Astrocyte (in vitro differentiated cells and primary cell): ENCODE measurements at regions not wholly inside any gene's neighbourhood (a gene's known extent, or its start where the extent isn't known, plus 50 kb on each side); places are given as distances from the start of the nearest gene placed in this dataset.
"Not testable (repeated sequence)": the region's sequence is repeated elsewhere in the genome, so short reads cannot be mapped to it uniquely, and the experiment has no call there.

Source experiments
- DNase-seq: peaks from one replicate; pipeline ENCODE4 v3.0.0-alpha.2; 2010; ENCODE audit warnings: low read depth
- FAIRE-seq: peaks from 2 replicates; lab custom pipeline; 2011; peaks lifted over from hg19 to GRCh38; lab: Jason Lieb, UNC
- H2AFZ ChIP-seq: 2 replicates; pipeline ENCODE4 v1.6.0; 2012; ENCODE audit warnings: low read depth, low read length, inconsistent platforms
- H3K27ac ChIP-seq: 2 replicates; pipeline ENCODE4 v1.5.1; 2011; ENCODE audit warnings: low read depth, low read length, inconsistent platforms
- H3K27me3 ChIP-seq: 2 replicates; pipeline ENCODE4 v1.6.0; 2011; ENCODE audit warnings: low read length, inconsistent platforms; ENCODE audit not compliant: insufficient read depth
- H3K36me3 ChIP-seq: 2 replicates; pipeline ENCODE4 v1.5.1; 2011; ENCODE audit warnings: low read length, inconsistent platforms; ENCODE audit not compliant: insufficient read depth
- H3K4me1 ChIP-seq: 2 replicates; pipeline ENCODE4 v1.5.1; 2011; ENCODE audit warnings: low read length, inconsistent platforms; ENCODE audit not compliant: insufficient read depth
- H3K4me2 ChIP-seq: 2 replicates; pipeline ENCODE4 v1.6.0; 2012; ENCODE audit warnings: low read length, inconsistent platforms
- H3K4me3 ChIP-seq: 2 replicates; pipeline ENCODE4 v1.5.1; 2011; ENCODE audit warnings: low read depth, mild to moderate bottlenecking, low read length, inconsistent platforms; ENCODE audit not compliant: insufficient read depth
- H3K79me2 ChIP-seq: 2 replicates; pipeline ENCODE4 v1.6.0; 2012; ENCODE audit warnings: mild to moderate bottlenecking, low read length, inconsistent platforms; ENCODE audit not compliant: insufficient read depth
- H3K9ac ChIP-seq: 2 replicates; pipeline ENCODE4 v1.6.0; 2012; ENCODE audit warnings: mild to moderate bottlenecking, low read length, inconsistent platforms
- H3K9me3 ChIP-seq: 2 replicates; pipeline ENCODE4 v1.5.1; 2012; ENCODE audit warnings: low read depth, mild to moderate bottlenecking, low read length, inconsistent platforms; ENCODE audit not compliant: insufficient read depth
- H4K20me1 ChIP-seq: 2 replicates; pipeline ENCODE4 v1.6.0; 2012; ENCODE audit warnings: low read length, inconsistent platforms; ENCODE audit not compliant: insufficient read depth
- H3K27ac Mint-ChIP-seq: one replicate; pipeline ENCODE4 v1.8.0; 2021; ENCODE audit warnings: mild to moderate bottlenecking, mixed read lengths; ENCODE audit not compliant: unreplicated experiment
- H3K27me3 Mint-ChIP-seq: one replicate; pipeline ENCODE4 v1.8.0; 2021; ENCODE audit warnings: low read depth, mixed read lengths; ENCODE audit not compliant: unreplicated experiment
- H3K36me3 Mint-ChIP-seq: one replicate; pipeline ENCODE4 v1.8.0; 2021; ENCODE audit warnings: low read depth, mixed read lengths; ENCODE audit not compliant: unreplicated experiment
- H3K4me1 Mint-ChIP-seq: one replicate; pipeline ENCODE4 v1.8.0; 2021; ENCODE audit warnings: low read depth, mixed read lengths; ENCODE audit not compliant: unreplicated experiment
- H3K4me3 Mint-ChIP-seq: one replicate; pipeline ENCODE4 v1.8.0; 2021; ENCODE audit warnings: mild to moderate bottlenecking, moderate library complexity, mixed read lengths; ENCODE audit not compliant: unreplicated experiment
- H3K9me3 Mint-ChIP-seq: one replicate; pipeline ENCODE4 v1.8.0; 2021; ENCODE audit warnings: mild to moderate bottlenecking, mixed read lengths; ENCODE audit not compliant: unreplicated experiment
- CTCF ChIP-seq: IDR thresholded peaks from 2 replicates; pipeline ENCODE4 v1.5.1; 2011; ENCODE audit warnings: low read depth, mild to moderate bottlenecking, inconsistent platforms, low read length, moderate library complexity; ENCODE audit not compliant: insufficient read depth
- EZH2 ChIP-seq: IDR thresholded peaks from 2 replicates; pipeline ENCODE4 v1.6.1; 2012; ENCODE audit warnings: mild to moderate bottlenecking, low read length, inconsistent platforms; ENCODE audit not compliant: insufficient read depth

- Histone ChIP-seq H4K20me1 (no peaks in the 10 kb centered on the region), H3K79me2 (no peaks in the 10 kb centered on the region), H2AFZ (no peak overlapping the region), H3K4me2 (no peak overlapping the region), H3K4me1 (no peaks in the 10 kb centered on the region), H3K27ac (no peak overlapping the region), H3K9ac (no peak overlapping the region), H3K4me3 (no peak overlapping the region), H3K36me3 (no peaks in the 10 kb centered on the region), H3K27me3 (no peaks in the 10 kb centered on the region), H3K9me3 (no peaks in the 10 kb centered on the region)
- Mint-ChIP-seq H3K4me3 (no peak overlapping the region), H3K27ac (no peak overlapping the region), H3K36me3 (no peaks in the 10 kb centered on the region), H3K27me3 (peaks cover 4% of the 10 kb centered on the region), H3K4me1 (peaks cover 8% of the 10 kb centered on the region), H3K9me3 (no peaks in the 10 kb centered on the region)
- DNase-seq (no peak), FAIRE-seq (no peak)
- TF ChIP-seq EZH2 (no peak), CTCF (no peak)
Measured at GRCh38 chr1:220450927-220451326, 77.0 kb upstream of the MARK1 start.

- Histone ChIP-seq H3K27me3 (no peaks in the 10 kb centered on the region), H3K9ac (no peak overlapping the region), H2AFZ (no peak overlapping the region), H3K9me3 (no peaks in the 10 kb centered on the region), H3K4me3 (no peak overlapping the region), H3K27ac (no peak overlapping the region), H3K36me3 (no peaks in the 10 kb centered on the region), H4K20me1 (no peaks in the 10 kb centered on the region), H3K4me2 (no peak overlapping the region), H3K4me1 (no peaks in the 10 kb centered on the region), H3K79me2 (no peaks in the 10 kb centered on the region)
- Mint-ChIP-seq H3K36me3 (no peaks in the 10 kb centered on the region), H3K4me1 (peaks cover 6% of the 10 kb centered on the region), H3K27me3 (peaks cover 4% of the 10 kb centered on the region), H3K4me3 (no peak overlapping the region), H3K27ac (no peak overlapping the region), H3K9me3 (peaks cover 2% of the 10 kb centered on the region)
- DNase-seq, result no peak
- TF ChIP-seq CTCF (no peak), EZH2 (no peak)
- FAIRE-seq, result no peak
Measured at GRCh38 chr1:220448217-220448616, 79.7 kb upstream of the MARK1 start.

GRCh38 chr1:220444586-220444985 lies 83.3 kb upstream of the MARK1 start:
- H3K36me3 ChIP-seq, H3K9me3 Mint-ChIP-seq, H3K9me3 ChIP-seq, H4K20me1 ChIP-seq, H3K79me2 ChIP-seq, H3K27me3 Mint-ChIP-seq, H3K9ac ChIP-seq, DNase-seq, H3K4me2 ChIP-seq, H3K4me3 ChIP-seq, H3K4me3 Mint-ChIP-seq, H3K27me3 ChIP-seq, H3K36me3 Mint-ChIP-seq, H3K27ac Mint-ChIP-seq, H3K27ac ChIP-seq, H3K4me1 Mint-ChIP-seq, FAIRE-seq, H2AFZ ChIP-seq, H3K4me1 ChIP-seq: not testable (repeated sequence)
